B cell (primary cell): ENCODE measurements at regions not wholly inside any gene's neighbourhood (a gene's known extent, or its start where the extent isn't known, plus 50 kb on each side); places are given as distances from the start of the nearest gene placed in this dataset.
A peak's percentile ranks its signal among the peaks of the same experiment; 100 is the strongest.

Source experiments
- ATAC-seq: fragments of 200-7000 bp; cut with Tn5 transposase; one replicate; pipeline ENCODE4 v1.10.0; 2021; ENCODE audit warnings: low read depth, mild to moderate bottlenecking, moderate number of reproducible peaks, moderate library complexity
- CTCF ChIA-PET: fragments of 350-600 bp; sonication (Branson Sonifier 250); formaldehyde crosslinking; loops from one replicate; lab custom pipeline; 2021; ENCODE audit warnings: antibody characterized with exemption, inconsistent platforms; lab: Charles Lee
- POLR2A ChIA-PET: fragments of 350-600 bp; sonication (Branson Sonifier 250); formaldehyde crosslinking; loops from one replicate; lab custom pipeline; 2021; ENCODE audit warnings: antibody characterized with exemption; lab: Charles Lee
- DNase-seq: peaks from one replicate; pipeline ENCODE4 v3.0.0; 2013
- H2AFZ ChIP-seq: 2 replicates; pipeline ENCODE4 v1.6.1; 2012; ENCODE audit warnings: mild to moderate bottlenecking, low read depth, low read length; ENCODE audit not compliant: insufficient read depth, poor library complexity, severe bottlenecking
- H3K27ac ChIP-seq, 2 donors: 1 replicate in 1 of 2; 2 replicates in 1 of 2; pipeline ENCODE4 v1.5.1; 2012 to 2013; ENCODE audit warnings: low read length in 2 of 2, mild to moderate bottlenecking in 2 of 2, moderate library complexity in 1 of 2
- H3K27me3 ChIP-seq, 4 experiments: fragments of 200-600 bp in 1 of 4; sonication (generic) in 1 of 4; replicated peaks in 1 of 4; 1 replicate in 2 of 4; 2 replicates in 2 of 4; pipeline versions ENCODE4 v1.6.1 to v1.7.0; 2013 to 2016; ENCODE audit warnings: low read length in 3 of 4, mild to moderate bottlenecking in 2 of 4, mixed read lengths in 1 of 4, moderate library complexity in 1 of 4; ENCODE audit not compliant: insufficient read depth in 4 of 4, control insufficient read depth in 3 of 4; ENCODE audit errors: control extremely low read depth in 1 of 4
- H3K36me3 ChIP-seq, 2 experiments: replicated peaks in 1 of 2; 1 replicate in 1 of 2; 2 replicates in 1 of 2; pipeline versions ENCODE4 v1.6.1 to v1.7.1; 2013; ENCODE audit warnings: low read length in 1 of 2; ENCODE audit not compliant: insufficient read depth in 2 of 2, control insufficient read depth in 1 of 2; ENCODE audit errors: control extremely low read depth in 1 of 2, extremely low read depth in 1 of 2
- H3K4me1 ChIP-seq, 2 donors: fragments of 200-600 bp in 1 of 2; sonication (generic) in 1 of 2; 1 replicate in 1 of 2; 2 replicates in 1 of 2; pipeline versions ENCODE4 v1.5.1 to v1.6.1; 2013 to 2017; ENCODE audit warnings: low read length in 2 of 2; ENCODE audit not compliant: control insufficient read depth in 2 of 2, insufficient read depth in 2 of 2
- H3K4me2 ChIP-seq: replicated peaks from 2 replicates; pipeline ENCODE3; 2012; ENCODE audit warnings: mild to moderate bottlenecking, low read depth, low read length; ENCODE audit not compliant: poor library complexity, severe bottlenecking
- H3K4me3 ChIP-seq, 5 experiments: fragments of 200-600 bp in 1 of 5; sonication (generic) in 1 of 5; 1 replicate in 3 of 5; 2 replicates in 2 of 5; pipeline versions ENCODE4 v1.5.1 to v1.7.0; 2011 to 2016; ENCODE audit warnings: low read length in 4 of 5, mild to moderate bottlenecking in 4 of 5, low read depth in 2 of 5, control low read depth in 1 of 5, moderate library complexity in 1 of 5; ENCODE audit not compliant: insufficient read depth in 1 of 5; ENCODE audit errors: control extremely low read depth in 1 of 5, extremely low read depth in 1 of 5
- H3K79me2 ChIP-seq: fragments of 200-600 bp; sonication (generic); one replicate; pipeline ENCODE4 v1.6.0; 2016; ENCODE audit warnings: low read length; ENCODE audit not compliant: control insufficient read depth, insufficient read depth
- H3K9ac ChIP-seq: fragments of 200-600 bp; sonication (generic); 2 replicates; pipeline ENCODE4 v1.6.1; 2017; ENCODE audit warnings: mild to moderate bottlenecking, low read length, moderate library complexity
- H3K9me3 ChIP-seq, 3 donors: one replicate each; pipeline versions ENCODE4 v1.6.1 to v1.7.1; 2013; ENCODE audit warnings: low read length in 2 of 3; ENCODE audit not compliant: control insufficient read depth in 2 of 3, insufficient read depth in 1 of 3; ENCODE audit errors: control extremely low read depth in 1 of 3
- H4K20me1 ChIP-seq: 2 replicates; pipeline ENCODE4 v1.6.0; 2012; ENCODE audit warnings: mild to moderate bottlenecking, low read length; ENCODE audit not compliant: insufficient read depth, control insufficient read depth, poor library complexity, severe bottlenecking
- H3K27ac Mint-ChIP-seq: one replicate; pipeline ENCODE4 v1.8.0; 2021; ENCODE audit warnings: mixed read lengths
- H3K27me3 Mint-ChIP-seq: one replicate; pipeline ENCODE4 v1.8.0; 2021; ENCODE audit warnings: mixed read lengths
- H3K4me1 Mint-ChIP-seq: one replicate; pipeline ENCODE4 v1.8.0; 2021; ENCODE audit warnings: mixed read lengths
- H3K4me3 Mint-ChIP-seq: one replicate; pipeline ENCODE4 v1.8.0; 2021; ENCODE audit warnings: mixed read lengths
- H3K9me3 Mint-ChIP-seq: one replicate; pipeline ENCODE4 v1.8.0; 2022; ENCODE audit warnings: mixed read lengths; ENCODE audit not compliant: insufficient read depth
- CTCF ChIP-seq: fragments of 200-600 bp; IDR thresholded peaks from one replicate; pipeline ENCODE4 v1.8.0; 2022; ENCODE audit warnings: antibody characterized with exemption, mild to moderate bottlenecking
- EZH2 ChIP-seq: IDR thresholded peaks from 2 replicates; pipeline ENCODE4 v1.6.1; 2012; ENCODE audit warnings: borderline replicate concordance, low read depth, mild to moderate bottlenecking, moderate library complexity, low read length; ENCODE audit not compliant: insufficient read depth, poor library complexity, severe bottlenecking
- WGBS: methylation state at CpG from one replicate; pipeline ENCODE4 v1.1.5; 2013; ENCODE audit warnings: missing lambda C conversion rate; ENCODE audit not compliant: insufficient coverage; 5-methylcytosine and 5-hydroxymethylcytosine counted together
- intact Hi-C: fragments of 100-400 bp; cut with micrococcal nuclease; formaldehyde crosslinking; loops from one replicate; pipeline ENCODE4 v1.10.0; 2022

- Histone ChIP-seq H3K4me1 (peaks cover 5 to 7% of the 10 kb centered on the region in 2 donors), H4K20me1 (no peaks in the 10 kb centered on the region), H3K79me2 (no peaks in the 10 kb centered on the region), H3K27ac (no peak overlapping the region), H2AFZ (no peak overlapping the region), H3K36me3 (no peaks in the 10 kb centered on the region), H3K9me3 (peaks cover 0 to 5% (median 0%) of the 10 kb centered on the region in 3 donors), H3K27me3 (peaks cover 0 to 10% (median 5%) of the 10 kb centered on the region in 4 experiments), H3K9ac (no peak overlapping the region), H3K4me2 (no peak overlapping the region), H3K4me3 (no peak overlapping the region)
- ChIA-PET POLR2A (no interaction called here), CTCF (interaction anchor here (2.4 to 7.8 kb wide), 2 partner anchors 329 to 335 kb away, joined by 17 to 156 read pairs; no protein-coding TSS in a partner anchor)
- Mint-ChIP-seq H3K27ac (no peak overlapping the region), H3K27me3 (peaks cover 19% of the 10 kb centered on the region), H3K4me1 (peaks cover 7% of the 10 kb centered on the region), H3K9me3 (peaks cover 2% of the 10 kb centered on the region), H3K4me3 (no peak overlapping the region)
- WGBS, result 100% methylated on average over 3 of the region's 5 CpGs
- TF ChIP-seq CTCF (no peak), EZH2 (no peak)
- ATAC-seq, result no peak
- DNase-seq, result no peak
- intact Hi-C loops, result loop anchor here (5.0 to 10.0 kb wide), 2 partner anchors 314 to 536 kb away; partner anchors contain the start of gene OXTR
Measured at GRCh38 chr3:9301091-9301490, 51.6 kb upstream of the SRGAP3 start.

DNA sequence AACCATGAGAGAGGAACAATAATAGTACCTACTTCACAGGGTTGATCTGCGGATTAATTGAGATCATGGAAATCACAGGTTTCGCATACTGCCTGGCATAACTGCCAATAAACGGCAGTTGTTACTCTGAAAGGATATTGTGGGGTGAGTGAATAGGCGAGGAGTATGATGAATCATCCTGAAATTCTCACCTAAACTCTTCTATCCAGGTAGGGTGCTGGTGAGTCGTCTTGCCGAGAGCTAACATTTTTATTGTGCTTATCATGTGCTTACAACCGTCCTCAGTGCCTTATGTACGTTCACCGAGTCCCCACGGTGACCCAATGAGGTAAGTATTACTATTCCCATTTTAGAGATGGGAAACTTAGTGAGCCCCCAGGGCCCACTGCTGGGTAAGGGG is 52.4 kb upstream of the SRGAP3 start:
- Histone ChIP-seq H2AFZ (peak overlapping the region; percentile 69), H3K9me3 (peaks cover 0 to 5% (median 0%) of the 10 kb centered on the region in 3 donors), H3K9ac (no peak overlapping the region), H3K4me3 (no peak overlapping the region), H4K20me1 (no peaks in the 10 kb centered on the region), H3K36me3 (no peaks in the 10 kb centered on the region), H3K4me2 (no peak overlapping the region), H3K79me2 (no peaks in the 10 kb centered on the region), H3K27me3 (peaks cover 0 to 10% (median 5%) of the 10 kb centered on the region in 4 experiments), H3K27ac (no peak overlapping the region), H3K4me1 (peaks cover 5 to 7% of the 10 kb centered on the region in 2 donors)
- POLR2A ChIA-PET, result no interaction called here
- no peak overlapping the region for H3K4me3 Mint-ChIP-seq
- WGBS, result 92% methylated on average over 3 of the region's 10 CpGs
- peaks cover 19% of the 10 kb centered on the region for H3K27me3 Mint-ChIP-seq
- no peak for DNase-seq
- no peak for ATAC-seq
- CTCF ChIA-PET, result interaction anchor here (0.8 to 7.8 kb wide), 8 partner anchors 17 to 532 kb away, joined by 3 to 156 read pairs (median 4); partner anchors contain the start of gene OXTR
- intact Hi-C loops, result loop anchor here (2.0 to 10.0 kb wide), 3 partner anchors 53 to 537 kb away; partner anchors contain the start of genes OXTR and SRGAP3
- TF ChIP-seq EZH2, result no peak
- TF ChIP-seq CTCF, result no peak
- H3K9me3 Mint-ChIP-seq, result peaks cover 2% of the 10 kb centered on the region
- peaks cover 7% of the 10 kb centered on the region for H3K4me1 Mint-ChIP-seq
- no peak overlapping the region for H3K27ac Mint-ChIP-seq
